GM12878 (cell line): ENCODE measurements at regions not wholly inside any gene's neighbourhood (a gene's known extent, or its start where the extent isn't known, plus 50 kb on each side); places are given as distances from the start of the nearest gene placed in this dataset.

Source experiments
- ATAC-seq: fragments of 200-7000 bp; cut with Tn5 transposase; 3 replicates; pipeline ENCODE4 v1.9.1; 2020; ENCODE audit warnings: mild to moderate bottlenecking, moderate library complexity
- BruUV-seq: library from RNA; stranded (reverse); fragments of 400-500 nt; replicated peaks from 2 replicates; lab custom pipeline; 2021; lab: Mats Ljungman, UMichigan
- CTCF ChIA-PET: fragments of 300-600 bp; sonication (Branson Sonifier 250); formaldehyde crosslinking; extraction: SDS; loops from one replicate; lab custom pipeline; 2021; ENCODE audit warnings: inconsistent platforms; lab: Yijun Ruan, JAX
- POLR2A ChIA-PET: fragments of 350-600 bp; formaldehyde crosslinking; extraction: SDS; loops from one replicate; lab custom pipeline; 2021; ENCODE audit warnings: inconsistent platforms; lab: Charles Lee
- RAD21 ChIA-PET: fragments of 300-600 bp; sonication (Branson Sonifier 250); formaldehyde crosslinking; loops from one replicate; lab custom pipeline; 2023; ENCODE audit warnings: antibody characterized with exemption; ENCODE audit not compliant: unreplicated experiment; lab: Charles Lee
- SMC1A ChIA-PET: fragments of 300-600 bp; sonication (Branson Sonifier 250); formaldehyde crosslinking; loops from one replicate; lab custom pipeline; 2023; ENCODE audit not compliant: unreplicated experiment, uncharacterized antibody; lab: Charles Lee
- DNase-seq: peaks from one replicate; pipeline ENCODE4 v3.0.0-alpha.2; 2011; ENCODE audit warnings: low read depth, low spot score
- FAIRE-seq: peaks from 3 replicates; lab custom pipeline; 2011; peaks lifted over from hg19 to GRCh38; lab: Jason Lieb, UNC
- H2AFZ ChIP-seq: 2 replicates; pipeline ENCODE4 v1.6.0; 2011; ENCODE audit warnings: low read depth, low read length, control low read depth; ENCODE audit not compliant: control insufficient read depth
- H3K27ac ChIP-seq: 2 replicates; pipeline ENCODE4 v1.5.1; 2011; ENCODE audit warnings: control low read depth; ENCODE audit not compliant: control insufficient read depth, insufficient read depth
- H3K27me3 ChIP-seq, 2 experiments: replicated peaks in 1 of 2; 2 replicates each; pipeline versions ENCODE4 v1.6.0 to v1.6.1; 2011; ENCODE audit warnings: low read length in 1 of 2; ENCODE audit not compliant: control insufficient read depth in 2 of 2, insufficient read depth in 2 of 2
- H3K36me3 ChIP-seq, 2 experiments: 2 replicates each; pipeline ENCODE4 v1.5.1; 2011; ENCODE audit warnings: low read length in 1 of 2; ENCODE audit not compliant: control insufficient read depth in 2 of 2, insufficient read depth in 2 of 2
- H3K4me1 ChIP-seq: 2 replicates; pipeline ENCODE4 v1.6.1; 2011; ENCODE audit warnings: mild to moderate bottlenecking, low read length, moderate library complexity, mixed read lengths; ENCODE audit not compliant: control insufficient read depth, insufficient read depth
- H3K4me2 ChIP-seq: 2 replicates; pipeline ENCODE4 v1.6.0; 2011; ENCODE audit warnings: control low read depth; ENCODE audit not compliant: control insufficient read depth, insufficient read depth
- H3K4me3 ChIP-seq: fragments of 200-600 bp; sonication (generic); 2 replicates; pipeline ENCODE4 v1.5.1; 2016
- H3K79me2 ChIP-seq: 2 replicates; pipeline ENCODE4 v1.6.0; 2011; ENCODE audit warnings: low read length; ENCODE audit not compliant: control insufficient read depth, insufficient read depth
- H3K9ac ChIP-seq: 2 replicates; pipeline ENCODE4 v1.8.0; 2011; ENCODE audit warnings: low read length, control low read depth, mixed read lengths; ENCODE audit not compliant: control insufficient read depth, insufficient read depth
- H3K9me3 ChIP-seq: replicated peaks from 3 replicates; pipeline ENCODE4 v1.5.1; 2011; ENCODE audit warnings: mild to moderate bottlenecking, low read length; ENCODE audit not compliant: control insufficient read depth, insufficient read depth
- H4K20me1 ChIP-seq: 2 replicates; pipeline ENCODE4 v1.6.0; 2011; ENCODE audit not compliant: control insufficient read depth, insufficient read depth
- ATF3 ChIP-seq: IDR thresholded peaks from 2 replicates; pipeline ENCODE4 v1.6.1; 2011; ENCODE audit warnings: low read depth, mild to moderate bottlenecking, low read length, moderate library complexity, borderline replicate concordance; ENCODE audit errors: extremely low read depth
- BMI1 ChIP-seq: fragments of 450-650 bp; IDR thresholded peaks from 2 replicates; pipeline ENCODE4 v1.6.1; 2016; ENCODE audit warnings: mild to moderate bottlenecking, moderate library complexity, borderline replicate concordance
- CBFB ChIP-seq: IDR thresholded peaks from 2 replicates; pipeline ENCODE4 v1.6.1; 2016; ENCODE audit warnings: antibody characterized with exemption, low read depth
- CHD4 ChIP-seq: fragments of 200-600 bp; sonication (generic); IDR thresholded peaks from 2 replicates; pipeline ENCODE4 v1.6.1; 2016; ENCODE audit warnings: mild to moderate bottlenecking
- EZH2 ChIP-seq: IDR thresholded peaks from 2 replicates; pipeline ENCODE4 v1.6.1; 2012; ENCODE audit warnings: low read depth, mild to moderate bottlenecking, control low read depth, inconsistent platforms, low read length, borderline replicate concordance; ENCODE audit not compliant: control insufficient read depth
- FOXM1 ChIP-seq: IDR thresholded peaks from 2 replicates; pipeline ENCODE4 v1.6.1; 2012; ENCODE audit warnings: low read depth, mild to moderate bottlenecking, inconsistent platforms, low read length, moderate library complexity
- NR2C1 ChIP-seq: fragments of 450-650 bp; IDR thresholded peaks from 2 replicates; pipeline ENCODE4 v1.6.1; 2017; ENCODE audit warnings: antibody characterized with exemption, mild to moderate bottlenecking, moderate library complexity
- PRDM15 ChIP-seq: fragments of 450-650 bp; formaldehyde crosslinking; IDR thresholded peaks from 2 replicates; pipeline ENCODE4 v1.4.0; 2020; ENCODE audit warnings: mild to moderate bottlenecking, moderate library complexity
- RAD51 ChIP-seq: fragments of 450-650 bp; IDR thresholded peaks from 2 replicates; pipeline ENCODE4 v1.6.1; 2016; ENCODE audit warnings: moderate library complexity, mild to moderate bottlenecking, inconsistent platforms
- SIN3A ChIP-seq: IDR thresholded peaks from 2 replicates; pipeline ENCODE4 v1.6.1; 2012; ENCODE audit warnings: low read depth, low read length, improper control_type of control experiment
- SREBF1 ChIP-seq: IDR thresholded peaks from 2 replicates; pipeline ENCODE4 v1.6.1; 2012; ENCODE audit warnings: mild to moderate bottlenecking, low read length
- TBL1XR1 ChIP-seq: IDR thresholded peaks from 2 replicates; pipeline ENCODE4 v1.6.1; 2012; ENCODE audit warnings: low read depth, low read length, improper control_type of control experiment
- WRNIP1 ChIP-seq: IDR thresholded peaks from 2 replicates; pipeline ENCODE4 v1.6.1; 2011; ENCODE audit warnings: low read depth, low read length, improper control_type of control experiment, borderline replicate concordance
- WGBS: methylation state at CpG from one replicate; pipeline ENCODE4 v1.1.6; 2016; ENCODE audit warnings: low lambda C conversion rate; ENCODE audit not compliant: insufficient replicate concordance, insufficient coverage; ENCODE audit errors: missing lambda C conversion rate; 5-methylcytosine and 5-hydroxymethylcytosine counted together
- in situ Hi-C: fragments of 300-500 bp; cut with MboI; formaldehyde crosslinking; loops from 9 replicates; pipeline ENCODE4 v1.14.3; 2018; ENCODE audit warnings: mixed read lengths
- intact Hi-C: fragments of 100-400 bp; cut with micrococcal nuclease; formaldehyde crosslinking; loops from one replicate; pipeline ENCODE4 v1.14.2; 2022; ENCODE audit not compliant: unreplicated experiment

DNA sequence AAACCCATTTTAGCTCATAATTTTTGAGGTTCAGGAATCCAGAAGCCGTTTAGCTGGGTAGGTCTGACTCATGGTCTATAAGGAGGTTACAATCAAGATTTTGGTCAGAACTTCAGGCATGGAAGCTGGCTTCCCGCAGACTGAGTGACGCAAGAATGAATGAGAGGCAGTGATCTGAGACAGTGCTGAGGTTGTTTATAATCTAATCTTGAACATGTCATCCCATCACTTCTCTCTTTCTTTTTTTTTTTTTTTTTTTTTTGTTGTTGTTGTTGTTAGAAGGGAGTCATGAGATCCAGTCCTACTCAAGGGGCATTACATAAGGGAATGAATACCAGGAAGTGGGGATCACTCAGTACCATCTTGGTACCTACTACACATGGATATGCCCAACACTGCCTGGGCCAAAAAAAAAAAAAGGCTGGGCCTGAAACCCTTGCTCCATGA, 217.4 kb downstream of the DLEU7 start:
- H3K36me3 ChIP-seq: no peaks in the 10 kb centered on the region
- TF ChIP-seq PRDM15: no peak
- no peak for TF ChIP-seq NR2C1
- no peak for TF ChIP-seq CHD4
- TF ChIP-seq BMI1: no peak
- TF ChIP-seq SREBF1: no peak
- no peak for TF ChIP-seq ATF3
- TF ChIP-seq SIN3A: no peak
- no peak for TF ChIP-seq EZH2
- no peak for TF ChIP-seq WRNIP1
- TF ChIP-seq CBFB: no peak
- TF ChIP-seq FOXM1: no peak
- TF ChIP-seq RAD51: no peak
- no peak for TF ChIP-seq TBL1XR1
- no peak overlapping the region for H3K27ac ChIP-seq
- no peak overlapping the region for H2AFZ ChIP-seq
- RAD21 ChIA-PET: no interaction called here
- CTCF ChIA-PET: no interaction called here
- WGBS: 75% methylated on average over 3 of the region's 3 CpGs
- SMC1A ChIA-PET: interaction anchor here (0.7 to 1.3 kb wide), 3 partner anchors 10 to 306 kb away, joined by 3 to 4 read pairs (median 3); no protein-coding TSS in a partner anchor
- no TSS peak for BruUV-seq
- ATAC-seq (no peak), FAIRE-seq (no peak), DNase-seq (no peak)
- intact Hi-C loops: loop anchor here (10.0 kb wide), 1 partner anchor 61 kb away; no protein-coding TSS in a partner anchor
- in situ Hi-C loops: no loop called here
- no peaks in the 10 kb centered on the region for H3K27me3 ChIP-seq
- H3K79me2 ChIP-seq: no peaks in the 10 kb centered on the region
- POLR2A ChIA-PET: interaction anchor here (1.1 kb wide), 1 partner anchor 184 kb away, joined by 4 read pairs; no protein-coding TSS in a partner anchor
- H3K4me2 ChIP-seq: no peak overlapping the region
- H3K4me3 ChIP-seq: no peak overlapping the region
- no peaks in the 10 kb centered on the region for H3K4me1 ChIP-seq
- no peak overlapping the region for H3K9ac ChIP-seq
- H4K20me1 ChIP-seq: no peaks in the 10 kb centered on the region
- H3K9me3 ChIP-seq: no peaks in the 10 kb centered on the region
